SK-N-SH treated with all-trans-retinoic acid at 6 μM for 48 hours (cell line): ENCODE measurements at regions not wholly inside any gene's neighbourhood (a gene's known extent, or its start where the extent isn't known, plus 50 kb on each side); places are given as distances from the start of the nearest gene placed in this dataset.

ENCODE experiments used
- ATAC-seq: fragments of 200-7000 bp; cut with Tn5 transposase; 3 replicates; pipeline ENCODE4 v1.9.1; 2020; ENCODE audit warnings: mild to moderate bottlenecking, moderate library complexity
- BACH2 ChIP-seq: fragments of 250-450 bp; sonication (Bioruptor Pico); IDR thresholded peaks from 2 replicates; pipeline ENCODE4 v1.9.0; 2021; ENCODE audit warnings: mild to moderate bottlenecking, borderline replicate concordance
- CSDC2 ChIP-seq: fragments of 250-450 bp; sonication (Bioruptor Pico); IDR thresholded peaks from 2 replicates; pipeline ENCODE4 v1.5.0; 2020; ENCODE audit warnings: mild to moderate bottlenecking, moderate library complexity
- CSRNP3 ChIP-seq: fragments of 250-450 bp; sonication (Bioruptor Pico); IDR thresholded peaks from 2 replicates; pipeline ENCODE4 v1.5.1; 2021; ENCODE audit warnings: mild to moderate bottlenecking, moderate library complexity
- ESRRG ChIP-seq: fragments of 250-450 bp; sonication (Bioruptor Pico); IDR thresholded peaks from 2 replicates; pipeline ENCODE4 v1.6.1; 2021; ENCODE audit warnings: mild to moderate bottlenecking
- GLIS3 ChIP-seq: fragments of 250-450 bp; sonication (Bioruptor Pico); IDR thresholded peaks from 2 replicates; pipeline ENCODE4 v1.5.0; 2020; ENCODE audit warnings: mild to moderate bottlenecking, moderate library complexity
- ISL1 ChIP-seq: fragments of 250-450 bp; sonication (Bioruptor Pico); IDR thresholded peaks from 2 replicates; pipeline ENCODE4 v2.1.2; 2022; ENCODE audit warnings: mild to moderate bottlenecking, moderate library complexity
- OSR1 ChIP-seq: fragments of 250-450 bp; sonication (Bioruptor Pico); IDR thresholded peaks from 2 replicates; pipeline ENCODE4 v1.8.0; 2022; ENCODE audit warnings: moderate library complexity, mild to moderate bottlenecking, inconsistent platforms
- POU6F1 ChIP-seq: fragments of 250-450 bp; sonication (Bioruptor Pico); IDR thresholded peaks from 2 replicates; pipeline ENCODE4 v1.8.0; 2021; ENCODE audit warnings: low read depth, mild to moderate bottlenecking, moderate library complexity, borderline replicate concordance
- PPARA ChIP-seq: fragments of 250-450 bp; sonication (Bioruptor Pico); IDR thresholded peaks from 2 replicates; pipeline ENCODE4 v1.5.0; 2020; ENCODE audit warnings: mild to moderate bottlenecking, borderline replicate concordance
- RARB ChIP-seq: fragments of 250-450 bp; sonication (Bioruptor Pico); IDR thresholded peaks from 2 replicates; pipeline ENCODE4 v1.8.0; 2021; ENCODE audit warnings: mild to moderate bottlenecking, moderate library complexity
- SNAI2 ChIP-seq: fragments of 250-450 bp; sonication (Bioruptor Pico); IDR thresholded peaks from 2 replicates; pipeline ENCODE4 v1.5.0; 2020; ENCODE audit warnings: mild to moderate bottlenecking, moderate library complexity
- TCF4 ChIP-seq: fragments of 250-450 bp; sonication (Bioruptor Pico); IDR thresholded peaks from 2 replicates; pipeline ENCODE4 v1.8.0; 2021; ENCODE audit warnings: mild to moderate bottlenecking, moderate library complexity, borderline replicate concordance
- TOX ChIP-seq: fragments of 250-450 bp; sonication (Bioruptor Pico); IDR thresholded peaks from 2 replicates; pipeline ENCODE4 v1.8.0; 2021; ENCODE audit warnings: mild to moderate bottlenecking, moderate library complexity, borderline replicate concordance
- TSHZ2 ChIP-seq: fragments of 250-450 bp; sonication (Bioruptor Pico); IDR thresholded peaks from 2 replicates; pipeline ENCODE4 v1.5.0; 2020; ENCODE audit warnings: mild to moderate bottlenecking, moderate library complexity
- ZFP3 ChIP-seq: fragments of 250-450 bp; sonication (Bioruptor Pico); IDR thresholded peaks from 2 replicates; pipeline ENCODE4 v1.5.0; 2020; ENCODE audit warnings: mild to moderate bottlenecking, moderate library complexity
- ZFP30 ChIP-seq: fragments of 450-650 bp; formaldehyde crosslinking; IDR thresholded peaks from 2 replicates; pipeline ENCODE4 v1.5.0; 2022; ENCODE audit warnings: mild to moderate bottlenecking, moderate library complexity
- ZNF565 ChIP-seq: fragments of 450-650 bp; formaldehyde crosslinking; conservative IDR thresholded peaks from 2 replicates; pipeline ENCODE4 v1.5.0; 2020; ENCODE audit warnings: low read depth, mild to moderate bottlenecking, moderate library complexity
- ZNF70 ChIP-seq: fragments of 450-650 bp; formaldehyde crosslinking; IDR thresholded peaks from 2 replicates; pipeline ENCODE4 v1.5.0; 2020; ENCODE audit warnings: mild to moderate bottlenecking, moderate library complexity
- ZNF8 ChIP-seq: fragments of 450-650 bp; formaldehyde crosslinking; IDR thresholded peaks from 2 replicates; pipeline ENCODE4 v1.5.0; 2020; ENCODE audit warnings: mild to moderate bottlenecking, moderate library complexity

DNA sequence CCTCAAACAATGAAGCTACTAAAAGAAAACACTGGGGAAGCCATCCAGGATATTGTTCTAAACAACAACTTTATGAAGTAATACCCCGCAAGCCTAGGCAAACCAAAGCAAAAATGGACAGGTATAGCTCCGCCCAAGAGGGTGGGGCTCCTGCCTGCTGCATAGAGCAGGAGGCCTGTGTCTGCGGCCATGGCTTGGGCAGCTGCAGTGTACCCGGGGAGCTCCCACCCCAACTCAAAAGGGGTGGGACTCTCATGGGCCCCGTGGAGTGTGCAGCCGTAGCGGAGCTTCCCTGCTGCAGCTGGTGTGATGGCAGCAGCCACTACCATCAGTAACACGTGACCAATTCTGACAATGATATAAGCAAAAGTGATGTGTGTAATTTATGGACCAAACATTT, 264.2 kb upstream of the KITLG start:
- ATAC-seq, result no peak
- no peak for TF ChIP-seq ESRRG (CRISPR knock-in tag)
- TF ChIP-seq CSDC2 (CRISPR knock-in tag), result no peak
- no peak for TF ChIP-seq TCF4 (CRISPR knock-in tag)
- TF ChIP-seq ZNF70, result no peak
- TF ChIP-seq ISL1 (CRISPR knock-in tag), result no peak
- TF ChIP-seq CSRNP3 (CRISPR knock-in tag), result no peak
- TF ChIP-seq GLIS3, result no peak
- no peak for TF ChIP-seq TSHZ2 (CRISPR knock-in tag)
- TF ChIP-seq PPARA (CRISPR knock-in tag), result no peak
- TF ChIP-seq OSR1 (CRISPR knock-in tag), result no peak
- no peak for TF ChIP-seq RARB (CRISPR knock-in tag)
- no peak for TF ChIP-seq ZFP3 (CRISPR knock-in tag)
- TF ChIP-seq SNAI2 (CRISPR knock-in tag), result no peak
- TF ChIP-seq POU6F1 (CRISPR knock-in tag), result no peak
- TF ChIP-seq ZNF565 (CRISPR knock-in tag), result no peak
- TF ChIP-seq TOX (CRISPR knock-in tag), result no peak
- no peak for TF ChIP-seq ZNF8 (CRISPR knock-in tag)
- no peak for TF ChIP-seq ZFP30 (CRISPR knock-in tag)

- TF ChIP-seq GLIS3, result no peak
- no peak for TF ChIP-seq BACH2 (CRISPR knock-in tag)
- TF ChIP-seq POU6F1 (CRISPR knock-in tag), result no peak
- no peak for TF ChIP-seq ZNF8 (CRISPR knock-in tag)
- no peak for TF ChIP-seq RARB (CRISPR knock-in tag)
- TF ChIP-seq CSRNP3 (CRISPR knock-in tag), result no peak
- no peak for TF ChIP-seq ESRRG (CRISPR knock-in tag)
- no peak for ATAC-seq
Observed at GRCh38 chr12:88842314-88842713, 262.0 kb upstream of the KITLG start.

GRCh38 chr12:88839486-88839885, 259.2 kb upstream of the KITLG start:
- no peak for ATAC-seq
- no peak for TF ChIP-seq ISL1 (CRISPR knock-in tag)
- no peak for TF ChIP-seq CSRNP3 (CRISPR knock-in tag)
- no peak for TF ChIP-seq TCF4 (CRISPR knock-in tag)
- no peak for TF ChIP-seq TOX (CRISPR knock-in tag)
- TF ChIP-seq SNAI2 (CRISPR knock-in tag), result no peak
- TF ChIP-seq ZNF70, result no peak
- no peak for TF ChIP-seq CSDC2 (CRISPR knock-in tag)
- no peak for TF ChIP-seq ZFP3 (CRISPR knock-in tag)
